Esophagus squamous epithelium (tissue), 5 donors: ENCODE measurements at regions not wholly inside any gene's neighbourhood (a gene's known extent, or its start where the extent isn't known, plus 50 kb on each side); places are given as distances from the start of the nearest gene placed in this dataset.

Experiments
- DNase-seq: peaks from one replicate; lab custom pipeline; 2025; lab: John Stamatoyannopoulos, UW
- H3K27ac ChIP-seq, 4 donors: fragments of 200-600 bp; sonication (generic); one replicate each; pipeline ENCODE4 v1.5.1; 2016 to 2019; ENCODE audit warnings: mild to moderate bottlenecking in 1 of 4
- H3K27me3 ChIP-seq, 4 donors: fragments of 200-600 bp; sonication (generic); 1 replicate in 3 of 4; 2 replicates in 1 of 4; pipeline versions ENCODE4 v1.5.1 to v1.6.0; 2017 to 2021; ENCODE audit warnings: antibody characterized with exemption in 1 of 4
- H3K36me3 ChIP-seq, 3 donors: fragments of 200-600 bp; sonication (generic); one replicate each; pipeline ENCODE4 v1.5.1; 2016 to 2019
- H3K4me1 ChIP-seq, 3 donors: fragments of 200-600 bp; sonication (generic); one replicate each; pipeline ENCODE4 v1.5.1; 2017 to 2019
- H3K4me3 ChIP-seq, 4 donors: fragments of 200-600 bp; sonication (generic); 1 replicate in 3 of 4; 2 replicates in 1 of 4; pipeline ENCODE4 v1.5.1; 2016 to 2019; ENCODE audit warnings: mild to moderate bottlenecking in 2 of 4, moderate library complexity in 1 of 4
- H3K9me3 ChIP-seq, 3 donors: fragments of 200-600 bp; sonication (generic); one replicate each; pipeline ENCODE4 v1.5.1; 2016 to 2019
- CTCF ChIP-seq, 6 experiments: fragments of 450-650 bp in 4 of 6; fragments of 200-600 bp in 2 of 6; sonication (generic) in 2 of 6; IDR thresholded peaks; one replicate each; pipeline ENCODE4 v1.5.1; 2016 to 2019; ENCODE audit warnings: antibody characterized with exemption in 6 of 6, mild to moderate bottlenecking in 4 of 6, moderate library complexity in 4 of 6
- POLR2A ChIP-seq, 4 donors: fragments of 450-650 bp; IDR thresholded peaks; one replicate each; pipeline ENCODE4 v1.6.1; 2017; ENCODE audit warnings: antibody characterized with exemption in 4 of 4, mild to moderate bottlenecking in 4 of 4, moderate library complexity in 3 of 4
- WGBS, 2 donors: methylation state at CpG; one replicate each; pipeline ENCODE4 v1.1.5; 2018; 5-methylcytosine and 5-hydroxymethylcytosine counted together
- intact Hi-C: fragments of 100-400 bp; cut with DNase I; formaldehyde crosslinking; loops from one replicate; pipeline ENCODE4 v1.15.0; 2022
- donor health status: DM: yes; HTN: yes; CAD: no.

- Histone ChIP-seq H3K27me3 (no peaks in the 10 kb centered on the region), H3K27ac (no peak overlapping the region), H3K9me3 (no peaks in the 10 kb centered on the region), H3K4me3 (no peak overlapping the region), H3K36me3 (no peaks in the 10 kb centered on the region), H3K4me1 (peaks cover 0 to 10% (median 9%) of the 10 kb centered on the region in 3 donors)
- TF ChIP-seq POLR2A (IDR thresholded peaks at IDR 0.05) (no peak), CTCF (IDR thresholded peaks at IDR 0.05) (no peak)
- no peak for DNase-seq
- intact Hi-C loops, result no loop called here
Measured at GRCh38 chr5:40416098-40416497, 263.6 kb upstream of the PTGER4 start.

- Histone ChIP-seq H3K27ac (no peak overlapping the region), H3K4me3 (no peak overlapping the region), H3K9me3 (no peaks in the 10 kb centered on the region), H3K27me3 (no peaks in the 10 kb centered on the region), H3K4me1 (peaks cover 6 to 21% (median 20%) of the 10 kb centered on the region in 3 donors), H3K36me3 (no peaks in the 10 kb centered on the region)
- WGBS, 2 donors, result 52 to 70% methylated on average over 4 of the region's 4 CpGs
- no peak for DNase-seq
- TF ChIP-seq POLR2A (IDR thresholded peaks at IDR 0.05) (no peak), CTCF (IDR thresholded peaks at IDR 0.05) (no peak)
- intact Hi-C loops, result no loop called here
Measured at GRCh38 chr5:40414922-40415321, 264.8 kb upstream of the PTGER4 start.

- TF ChIP-seq POLR2A (IDR thresholded peaks at IDR 0.05) (no peak), CTCF (IDR thresholded peaks at IDR 0.05) (no peak)
- H3K36me3 ChIP-seq, result no peaks in the 10 kb centered on the region
- H3K4me3 ChIP-seq, result no peak overlapping the region
- DNase-seq, result no peak
- no peaks in the 10 kb centered on the region for H3K27me3 ChIP-seq
- intact Hi-C loops, result no loop called here
- no peak overlapping the region for H3K27ac ChIP-seq
- H3K4me1 ChIP-seq, result peaks cover 6 to 22% (median 20%) of the 10 kb centered on the region in 3 donors
- H3K9me3 ChIP-seq, result no peaks in the 10 kb centered on the region
- WGBS, 2 donors, result 38 to 44% methylated on average over 4 of the region's 4 CpGs
Measured at GRCh38 chr5:40413743-40414142, 266.0 kb upstream of the PTGER4 start.

GRCh38 chr5:40412771-40413170 is 266.9 kb upstream of the PTGER4 start:
- no peak overlapping the region for H3K4me3 ChIP-seq
- 70% methylated on average over 1 of the region's 1 CpG for WGBS, 2 donors
- no peak overlapping the region for H3K27ac ChIP-seq
- no peak for DNase-seq
- TF ChIP-seq POLR2A (IDR thresholded peaks at IDR 0.05) (no peak), CTCF (IDR thresholded peaks at IDR 0.05) (no peak)
- no peaks in the 10 kb centered on the region for H3K9me3 ChIP-seq
- intact Hi-C loops, result no loop called here
- no peaks in the 10 kb centered on the region for H3K36me3 ChIP-seq
- peaks cover 6 to 22% (median 20%) of the 10 kb centered on the region in 3 donors for H3K4me1 ChIP-seq
- H3K27me3 ChIP-seq, result no peaks in the 10 kb centered on the region

GRCh38 chr5:40410964-40411635 is 268.6 kb upstream of the PTGER4 start:
- Histone ChIP-seq H3K36me3 (no peaks in the 10 kb centered on the region), H3K4me3 (peak overlapping the region in 1 of 4 donors; percentile 31), H3K27me3 (no peaks in the 10 kb centered on the region), H3K9me3 (no peaks in the 10 kb centered on the region), H3K27ac (peak overlapping the region; percentile 33 to 73 (median 59)), H3K4me1 (peaks cover 6 to 22% (median 20%) of the 10 kb centered on the region in 3 donors)
- no peak for TF ChIP-seq POLR2A (IDR thresholded peaks at IDR 0.05)
- TF ChIP-seq CTCF (IDR thresholded peaks at IDR 0.05), result no peak
- DNase-seq, result no peak
- WGBS, 2 donors, result 26 to 44% methylated on average over 3 of the region's 3 CpGs
- intact Hi-C loops, result no loop called here
